CD4-positive, alpha-beta T cell treated with Interferon alpha-2 for 1 hour (primary cell): ENCODE measurements at regions not wholly inside any gene's neighbourhood (a gene's known extent, or its start where the extent isn't known, plus 50 kb on each side); places are given as distances from the start of the nearest gene placed in this dataset.

Experiments used
- DNase-seq, 2 donors: peaks; one replicate each; pipeline ENCODE4 v3.0.0-alpha.2; 2020 to 2022

GRCh38 chr6:11633741-11634509 is 96.4 kb downstream of the TMEM170B start:
- no peak for DNase-seq

GRCh38 chr6:11634948-11635347 is 97.4 kb downstream of the TMEM170B start:
- DNase-seq = no peak

- no peak for DNase-seq
Observed at GRCh38 chr6:11636121-11636520, 98.6 kb downstream of the TMEM170B start.

- DNase-seq = no peak
Observed at GRCh38 chr6:11637266-11637665, 99.7 kb downstream of the TMEM170B start.

- DNase-seq = no peak
Observed at GRCh38 chr6:11639376-11640235, 102.1 kb downstream of the TMEM170B start.

- no peak for DNase-seq
Observed at GRCh38 chr6:11640486-11640885, 102.9 kb downstream of the TMEM170B start.

- no peak for DNase-seq
Observed at GRCh38 chr6:11644071-11644470, 106.5 kb downstream of the TMEM170B start.

- DNase-seq = no peak
Observed at GRCh38 chr6:11644601-11645000, 107.1 kb downstream of the TMEM170B start.

- no peak for DNase-seq
Observed at GRCh38 chr6:11645016-11645415, 107.5 kb downstream of the TMEM170B start.

GRCh38 chr6:11648436-11648775 is 110.9 kb downstream of the TMEM170B start:
- DNase-seq = no peak

GRCh38 chr6:11648889-11649288 is 111.3 kb downstream of the TMEM170B start:
- no peak for DNase-seq

GRCh38 chr6:11650025-11650696 is 112.6 kb downstream of the TMEM170B start:
- no peak for DNase-seq

GRCh38 chr6:11650711-11651110 is 113.2 kb downstream of the TMEM170B start:
- DNase-seq = no peak

- DNase-seq = peak in 1 of 2 donors; percentile 5
Observed at GRCh38 chr6:11653028-11653583, 115.6 kb downstream of the TMEM170B start.

GRCh38 chr6:11654876-11655275 is 117.3 kb downstream of the TMEM170B start:
- DNase-seq = no peak

GRCh38 chr6:11656491-11656890 is 118.9 kb downstream of the TMEM170B start:
- DNase-seq = no peak

- DNase-seq = no peak
Observed at GRCh38 chr6:11659757-11660156, 118.8 kb downstream of the ADTRP start.

- no peak for DNase-seq
Observed at GRCh38 chr6:11662323-11662722, 116.3 kb downstream of the ADTRP start.

- DNase-seq = no peak
Observed at GRCh38 chr6:11663519-11663918, 115.1 kb downstream of the ADTRP start.
